Stimulated activated naive CD4-positive, alpha-beta T cell treated with Interleukin-2 at 50 U/mL for 16 hours (primary cell): ENCODE measurements at regions not wholly inside any gene's neighbourhood (a gene's known extent, or its start where the extent isn't known, plus 50 kb on each side); places are given as distances from the start of the nearest gene placed in this dataset.

Source experiments
- DNase-seq: peaks from one replicate; lab custom pipeline; 2025; lab: John Stamatoyannopoulos, UW

GRCh38 chr12:127419111-127419510 is 847.9 kb upstream of the TMEM132C start:
- DNase-seq: no peak

- DNase-seq: no peak
Measured at GRCh38 chr12:127421614-127422013, 845.4 kb upstream of the TMEM132C start.

- DNase-seq: no peak
Measured at GRCh38 chr12:127422935-127423566, 843.9 kb upstream of the TMEM132C start.

GRCh38 chr12:127425474-127425873 is 841.5 kb upstream of the TMEM132C start:
- DNase-seq: no peak

- no peak for DNase-seq
Measured at GRCh38 chr12:127428420-127428819, 838.5 kb upstream of the TMEM132C start.

DNA sequence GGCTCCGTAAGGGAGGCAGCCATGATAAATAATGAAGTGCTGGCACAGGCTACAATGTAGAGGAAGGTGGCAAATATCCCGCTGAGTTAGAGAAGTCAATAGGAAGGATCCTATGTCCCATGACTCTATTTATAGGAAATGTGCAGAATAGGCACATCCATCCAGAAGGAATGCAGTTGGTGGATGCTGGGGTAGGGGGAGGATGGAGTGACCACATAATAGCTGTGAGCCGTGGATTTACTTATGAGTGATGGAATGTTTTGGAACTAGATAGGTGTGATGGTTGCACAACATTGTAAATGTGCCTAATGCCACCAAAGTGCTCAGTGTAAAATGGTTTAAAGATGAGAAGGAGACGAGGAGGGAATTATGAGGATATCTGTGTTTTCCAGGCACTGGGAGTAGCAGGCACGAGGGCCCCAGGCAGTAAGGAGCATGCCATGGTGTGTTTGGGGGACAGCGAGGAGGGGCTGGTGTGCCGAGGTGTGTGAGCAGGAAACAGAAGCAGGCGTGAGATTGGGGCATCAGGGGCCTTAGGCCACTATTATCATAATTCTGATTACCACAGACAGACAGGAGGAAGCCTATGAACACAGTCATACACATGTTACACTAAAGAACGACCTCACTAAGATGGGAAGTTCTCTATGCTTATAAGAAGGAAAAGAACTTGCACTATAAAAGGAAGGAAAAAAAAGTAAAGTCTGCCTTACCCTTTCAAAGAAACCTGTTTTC is 837.3 kb upstream of the TMEM132C start:
- DNase-seq: no peak

DNA sequence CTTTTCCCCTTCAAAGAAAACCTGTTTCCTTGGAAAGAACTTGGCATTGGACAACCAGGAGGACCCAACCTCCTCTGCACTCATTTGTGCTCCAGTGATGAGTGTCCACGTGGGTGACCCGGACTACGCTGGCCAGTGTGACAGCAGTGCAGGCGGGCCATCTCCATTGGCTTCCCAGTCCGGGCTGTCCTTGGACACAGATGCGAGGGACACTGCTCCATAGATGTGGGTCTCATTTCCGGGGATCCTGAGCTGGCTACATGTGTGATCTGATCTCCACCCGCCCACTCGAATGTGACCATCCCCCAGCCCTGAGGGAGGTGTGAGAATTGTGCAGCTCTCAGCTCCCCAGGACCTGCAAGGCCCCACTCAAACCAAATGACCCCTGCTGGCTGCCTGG is 836.6 kb upstream of the TMEM132C start:
- no peak for DNase-seq

DNA sequence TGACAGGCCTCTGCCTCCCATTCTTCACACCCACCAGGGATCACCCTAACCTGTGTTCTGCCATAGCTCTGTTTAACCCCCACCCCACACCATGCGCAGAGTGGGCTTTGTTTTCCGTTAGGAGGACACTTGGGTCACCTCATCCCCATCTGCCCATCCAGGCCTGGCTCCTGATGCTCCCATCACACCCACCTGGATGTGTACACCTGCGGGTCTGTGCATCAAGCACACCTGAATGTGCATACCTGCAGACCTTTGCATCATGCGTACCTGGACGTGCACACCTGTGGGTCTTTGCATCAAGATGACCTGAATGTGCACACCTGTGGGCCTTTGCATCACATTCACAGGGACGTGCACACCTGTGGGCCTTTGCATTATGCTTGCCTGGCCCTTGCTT is 835.8 kb upstream of the TMEM132C start:
- DNase-seq: no peak

- DNase-seq: no peak
Measured at GRCh38 chr12:127431594-127431993, 835.4 kb upstream of the TMEM132C start.

DNA sequence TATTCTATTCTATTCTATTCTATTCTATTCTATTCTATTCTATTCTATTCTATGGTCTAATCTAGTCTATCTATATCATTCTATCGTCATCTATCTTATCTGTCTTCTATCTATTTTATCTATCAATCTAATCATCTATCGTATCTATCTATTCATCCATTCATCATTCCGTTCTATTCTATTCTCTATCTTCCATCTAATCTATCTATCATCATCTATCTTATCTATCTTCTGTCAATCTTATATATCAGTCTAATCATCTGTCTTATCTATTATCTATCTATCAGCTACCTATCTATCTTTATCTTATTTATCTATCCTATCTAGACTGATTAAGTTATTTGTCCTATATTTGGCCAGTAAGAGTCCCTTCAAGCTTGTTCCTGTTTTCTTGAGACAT is 831.5 kb upstream of the TMEM132C start:
- no peak for DNase-seq

- no peak for DNase-seq
Measured at GRCh38 chr12:127438512-127439244, 828.3 kb upstream of the TMEM132C start.

DNA sequence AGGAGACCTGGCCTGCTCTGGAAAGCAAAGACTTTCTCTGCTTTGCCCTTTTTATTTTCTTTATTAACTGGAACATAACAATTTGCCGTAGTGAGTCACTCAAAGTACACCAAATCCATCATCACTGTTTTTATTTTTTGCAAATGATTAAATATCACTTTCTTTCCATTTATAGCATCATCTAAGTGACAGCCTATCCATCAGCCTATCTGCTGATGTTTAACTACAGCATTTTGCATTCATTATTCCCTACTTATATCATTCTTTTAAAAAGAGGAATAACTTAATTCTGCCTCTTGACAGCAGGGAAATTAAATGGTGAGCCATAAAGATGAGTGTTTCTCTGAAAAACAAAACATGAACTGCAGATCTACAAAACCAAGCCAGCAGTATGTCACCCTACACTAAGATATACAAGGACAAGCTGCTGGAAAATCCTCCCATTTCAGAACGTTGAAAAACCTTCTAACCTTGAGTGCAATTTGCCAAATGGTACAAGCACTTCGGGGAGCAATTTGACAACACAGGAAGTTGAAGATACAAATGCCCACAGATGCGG is 821.3 kb upstream of the TMEM132C start:
- no peak for DNase-seq

DNA sequence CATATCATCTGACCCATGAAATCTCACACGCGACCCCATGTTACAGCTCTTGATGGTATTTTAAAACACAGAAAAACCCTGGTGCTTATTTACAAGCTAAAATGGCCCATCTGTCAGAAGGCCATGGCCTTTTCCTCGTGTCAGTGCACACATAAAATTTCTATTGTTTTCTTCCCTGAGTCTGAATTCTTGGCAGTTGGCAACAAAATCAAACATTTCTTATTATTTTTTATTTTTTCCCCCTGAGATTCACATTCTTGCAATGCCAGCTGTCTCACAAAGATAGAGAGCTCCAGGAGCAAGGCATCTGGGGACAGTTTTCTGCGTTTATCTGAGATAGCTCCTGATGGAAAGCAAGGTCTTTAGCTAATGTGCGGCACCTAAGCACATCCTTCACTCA is 818.1 kb upstream of the TMEM132C start:
- no peak for DNase-seq

GRCh38 chr12:127450826-127451225 is 816.1 kb upstream of the TMEM132C start:
- DNase-seq: no peak

DNA sequence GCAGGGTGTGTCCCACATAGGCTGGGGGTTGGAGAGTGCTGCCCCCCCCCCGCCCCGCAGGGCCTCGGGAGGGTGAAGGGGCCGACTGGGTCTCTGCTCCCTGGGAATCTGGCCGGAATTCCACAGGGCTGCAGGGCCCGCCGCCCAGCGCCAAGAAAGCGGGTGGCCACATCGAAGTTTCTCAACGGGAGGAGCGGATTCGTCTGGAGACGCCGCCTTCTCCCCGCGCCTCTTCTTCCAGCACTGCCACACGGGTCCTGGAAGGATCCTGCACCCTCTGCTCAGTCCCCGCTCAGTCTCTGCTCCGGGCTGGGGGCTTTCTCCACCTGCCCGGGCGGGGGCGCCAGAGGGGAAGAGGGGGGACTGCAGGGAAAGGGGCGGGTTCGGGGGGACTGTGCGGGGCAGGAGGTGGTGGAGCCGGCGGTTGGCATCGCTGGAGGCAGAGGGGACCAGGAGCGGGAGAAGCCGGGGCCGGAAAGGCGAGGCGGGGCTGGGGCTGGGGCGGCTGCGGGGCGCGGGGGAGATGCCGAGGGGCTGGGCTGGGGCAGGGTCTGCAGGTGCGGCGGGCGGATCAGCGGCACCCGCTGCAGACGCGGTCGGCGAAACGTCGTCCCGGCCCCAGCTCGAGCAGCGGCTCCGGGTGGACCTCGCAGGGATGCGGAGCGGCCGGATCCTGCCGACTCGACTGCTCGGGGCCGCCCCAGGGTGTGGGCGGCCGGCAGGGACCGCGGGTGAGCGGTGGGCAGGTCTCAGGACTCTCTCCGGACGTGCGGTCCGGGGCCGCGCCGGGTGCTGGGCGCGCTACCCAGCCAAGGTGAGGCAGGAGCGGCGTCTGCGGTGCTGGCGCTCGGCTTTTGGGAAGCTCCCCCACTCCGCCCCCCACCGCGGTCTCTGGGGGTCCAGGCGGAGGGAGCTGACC is 811.4 kb upstream of the TMEM132C start:
- DNase-seq: no peak

GRCh38 chr12:127457726-127458125 is 809.2 kb upstream of the TMEM132C start:
- no peak for DNase-seq

DNA sequence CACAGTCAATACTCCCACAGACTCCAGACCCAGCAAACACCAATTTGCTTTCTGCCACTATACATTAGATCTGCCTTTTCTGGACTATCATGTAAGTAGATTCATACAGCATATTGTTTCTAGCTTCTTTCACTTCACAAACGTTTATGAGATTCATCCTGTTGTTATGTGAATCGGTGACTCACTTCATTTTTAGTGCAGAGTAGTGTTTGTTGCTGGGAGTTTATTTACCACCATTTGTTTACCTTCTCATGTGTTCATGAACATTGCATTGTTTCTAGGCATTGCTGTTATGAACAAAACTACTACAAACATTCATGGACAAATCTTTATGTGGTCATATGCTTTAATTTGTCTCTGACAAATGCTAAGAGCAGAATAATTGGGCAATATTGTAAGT is 807.8 kb upstream of the TMEM132C start:
- no peak for DNase-seq

GRCh38 chr12:127459687-127460086 is 807.3 kb upstream of the TMEM132C start:
- no peak for DNase-seq

DNA sequence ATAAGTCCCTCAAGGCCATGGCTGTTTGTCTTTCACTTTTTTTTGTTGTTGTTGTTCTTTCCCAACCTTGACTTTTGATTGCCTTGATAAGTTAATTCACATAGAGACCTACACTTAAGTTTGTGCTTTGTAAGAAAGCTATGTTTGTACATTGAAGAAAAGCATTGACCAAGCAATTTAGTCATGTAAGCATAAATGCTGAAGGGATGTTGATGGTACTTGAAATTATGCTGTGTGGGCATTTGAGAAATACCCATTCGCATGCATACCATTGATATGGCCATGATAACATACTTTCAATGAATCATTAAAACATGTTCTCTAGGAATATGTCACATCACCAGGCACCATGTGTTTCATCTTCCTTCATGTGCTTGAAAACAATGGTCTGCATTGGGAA is 803.7 kb upstream of the TMEM132C start:
- DNase-seq: no peak

GRCh38 chr12:127469331-127469730 is 797.6 kb upstream of the TMEM132C start:
- no peak for DNase-seq

DNA sequence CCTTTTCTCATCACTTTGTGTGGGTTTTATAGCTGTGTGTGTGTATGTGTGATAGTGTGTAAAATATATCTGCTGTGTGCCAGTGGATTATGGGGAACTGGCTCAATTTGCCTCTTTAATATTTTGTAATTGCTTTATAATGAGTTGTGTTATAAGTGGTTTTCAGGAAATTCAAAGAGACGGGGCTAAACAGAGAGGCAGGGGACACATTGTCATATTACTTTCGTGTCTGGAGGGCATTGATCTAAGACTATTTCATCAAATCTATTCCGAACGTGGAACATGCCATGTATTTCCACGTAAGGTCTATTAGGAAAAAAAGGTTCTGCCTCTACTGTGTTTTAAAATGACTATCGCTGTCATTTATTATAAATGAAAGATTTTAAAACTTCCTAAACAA is 793.2 kb upstream of the TMEM132C start:
- no peak for DNase-seq

- DNase-seq: no peak
Measured at GRCh38 chr12:127479256-127479655, 787.7 kb upstream of the TMEM132C start.
